Kidney epithelial cell (primary cell): ENCODE measurements at regions not wholly inside any gene's neighbourhood (a gene's known extent, or its start where the extent isn't known, plus 50 kb on each side); places are given as distances from the start of the nearest gene placed in this dataset.

Source experiments
- DNase-seq: peaks from one replicate; pipeline ENCODE4 v3.0.0-alpha.2; 2010; ENCODE audit warnings: low read depth
- H3K27me3 ChIP-seq: 2 replicates; pipeline ENCODE4 v1.6.0; 2011; ENCODE audit warnings: low read length; ENCODE audit not compliant: control insufficient read depth, insufficient read depth
- H3K36me3 ChIP-seq: 2 replicates; pipeline ENCODE4 v1.5.1; 2011; ENCODE audit warnings: low read length; ENCODE audit not compliant: control insufficient read depth, insufficient read depth
- H3K4me3 ChIP-seq: 2 replicates; pipeline ENCODE4 v1.5.1; 2011; ENCODE audit warnings: low read depth, mild to moderate bottlenecking, control low read depth, low read length
- TF ChIP-seq, protein P1 (sequence below): IDR thresholded peaks from 2 replicates; pipeline ENCODE4 v1.5.1; 2011; ENCODE audit warnings: mild to moderate bottlenecking, moderate library complexity, low read length, control low read depth, inconsistent platforms; ENCODE audit not compliant: insufficient read depth, poor library complexity, severe bottlenecking

DNA sequence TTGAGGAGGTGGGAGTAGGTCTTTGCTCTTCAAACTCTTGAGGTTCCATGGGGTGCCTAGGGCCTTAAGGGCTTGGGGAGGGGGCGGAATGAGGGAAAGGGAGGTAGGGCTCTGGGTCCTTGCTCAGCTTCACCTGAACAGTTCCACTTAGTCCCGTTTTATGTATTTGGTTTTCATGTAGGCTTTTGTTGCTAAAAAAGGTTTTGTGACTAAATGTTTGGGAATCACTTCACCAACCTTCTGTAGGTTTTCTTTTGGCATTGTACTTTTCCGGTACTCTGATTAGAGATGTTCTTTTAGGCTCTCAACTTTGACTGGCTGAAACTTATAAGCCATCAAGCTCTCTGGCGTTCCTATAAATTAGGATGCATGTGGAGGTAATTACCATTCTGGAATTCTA lies 108.1 kb downstream of the MYCN start:
- no peaks in the 10 kb centered on the region for H3K27me3 ChIP-seq
- TF ChIP-seq, protein P1, sequence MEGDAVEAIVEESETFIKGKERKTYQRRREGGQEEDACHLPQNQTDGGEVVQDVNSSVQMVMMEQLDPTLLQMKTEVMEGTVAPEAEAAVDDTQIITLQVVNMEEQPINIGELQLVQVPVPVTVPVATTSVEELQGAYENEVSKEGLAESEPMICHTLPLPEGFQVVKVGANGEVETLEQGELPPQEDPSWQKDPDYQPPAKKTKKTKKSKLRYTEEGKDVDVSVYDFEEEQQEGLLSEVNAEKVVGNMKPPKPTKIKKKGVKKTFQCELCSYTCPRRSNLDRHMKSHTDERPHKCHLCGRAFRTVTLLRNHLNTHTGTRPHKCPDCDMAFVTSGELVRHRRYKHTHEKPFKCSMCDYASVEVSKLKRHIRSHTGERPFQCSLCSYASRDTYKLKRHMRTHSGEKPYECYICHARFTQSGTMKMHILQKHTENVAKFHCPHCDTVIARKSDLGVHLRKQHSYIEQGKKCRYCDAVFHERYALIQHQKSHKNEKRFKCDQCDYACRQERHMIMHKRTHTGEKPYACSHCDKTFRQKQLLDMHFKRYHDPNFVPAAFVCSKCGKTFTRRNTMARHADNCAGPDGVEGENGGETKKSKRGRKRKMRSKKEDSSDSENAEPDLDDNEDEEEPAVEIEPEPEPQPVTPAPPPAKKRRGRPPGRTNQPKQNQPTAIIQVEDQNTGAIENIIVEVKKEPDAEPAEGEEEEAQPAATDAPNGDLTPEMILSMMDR = no peak
- H3K36me3 ChIP-seq = no peaks in the 10 kb centered on the region
- no peak for DNase-seq
- no peak overlapping the region for H3K4me3 ChIP-seq

DNA sequence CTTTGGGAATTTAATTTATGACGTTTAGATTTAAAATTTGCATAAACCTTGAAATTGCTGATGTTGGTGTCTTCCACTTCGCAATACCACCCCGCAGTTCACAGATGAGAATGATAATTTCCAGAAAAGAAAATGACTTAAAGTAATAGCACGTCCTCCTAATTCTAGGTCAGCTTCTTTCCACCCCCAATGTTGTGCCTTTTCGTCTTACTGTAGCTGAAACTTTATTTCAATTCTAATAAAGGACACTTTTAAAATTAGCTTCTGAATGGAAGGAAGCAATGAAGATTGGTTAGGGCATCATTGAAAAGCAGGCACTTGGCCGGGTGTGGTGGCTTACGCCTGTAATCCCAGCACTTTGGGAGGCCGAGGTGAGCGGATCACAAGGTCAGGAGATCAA lies 107.4 kb downstream of the MYCN start:
- Histone ChIP-seq H3K27me3 (no peaks in the 10 kb centered on the region), H3K36me3 (no peaks in the 10 kb centered on the region), H3K4me3 (no peak overlapping the region)
- no peak for DNase-seq
- TF ChIP-seq, protein P1 = no peak

DNA sequence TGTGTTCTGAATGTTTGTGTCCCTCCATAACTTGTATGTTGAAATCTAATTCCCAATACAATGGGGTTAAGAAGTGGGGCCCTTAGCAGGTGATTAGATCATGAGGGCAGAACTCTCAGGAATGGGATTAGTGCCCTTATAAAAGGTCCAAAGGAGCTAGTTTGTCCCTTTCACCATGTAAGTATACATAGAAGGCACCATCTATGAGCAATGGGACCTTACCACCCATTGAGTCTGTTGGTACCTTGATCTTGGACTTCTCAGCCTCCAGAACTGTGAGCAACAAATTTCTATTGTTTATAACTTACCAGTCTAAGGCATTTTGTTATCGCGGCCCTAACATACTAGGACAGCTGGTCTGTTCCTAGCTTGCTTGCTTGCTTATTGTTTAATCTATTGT lies 106.3 kb downstream of the MYCN start:
- TF ChIP-seq, protein P1 = no peak
- Histone ChIP-seq H3K27me3 (no peaks in the 10 kb centered on the region), H3K4me3 (no peak overlapping the region), H3K36me3 (no peaks in the 10 kb centered on the region)
- DNase-seq = no peak

DNA sequence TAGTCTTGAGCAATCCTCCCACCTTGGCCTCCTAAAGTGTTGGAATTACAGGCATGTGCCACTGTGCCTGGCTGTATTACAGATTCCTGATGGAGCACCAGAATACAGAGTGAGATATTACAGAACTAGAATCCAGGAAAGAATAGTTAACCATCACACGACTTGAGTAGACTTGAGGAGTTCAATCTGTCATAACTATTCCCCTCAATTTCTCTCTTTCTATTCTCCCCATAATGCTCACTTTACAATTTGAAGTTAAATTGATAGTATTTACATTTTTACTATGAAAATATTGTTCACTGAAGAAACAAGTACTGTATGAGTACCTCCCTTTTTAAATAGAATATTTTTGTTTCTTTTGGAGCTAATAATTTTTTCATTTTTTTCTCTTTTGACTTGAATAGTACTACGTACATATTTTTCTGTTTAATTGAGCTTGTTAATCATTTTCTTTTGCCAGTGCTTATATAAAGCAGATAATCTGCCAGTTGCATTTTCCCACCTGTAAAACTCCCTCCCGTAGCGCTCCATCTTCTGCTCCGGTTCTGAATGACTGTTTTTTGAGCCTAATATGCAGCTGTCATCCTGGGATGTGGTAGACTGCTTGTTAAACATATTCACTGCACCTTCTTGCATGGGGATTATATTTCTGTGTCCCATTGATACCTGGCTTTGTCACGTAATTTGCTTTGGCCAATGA lies 105.5 kb downstream of the MYCN start:
- Histone ChIP-seq H3K36me3 (no peaks in the 10 kb centered on the region), H3K27me3 (no peaks in the 10 kb centered on the region), H3K4me3 (no peak overlapping the region)
- TF ChIP-seq, protein P1 = no peak
- no peak for DNase-seq

DNA sequence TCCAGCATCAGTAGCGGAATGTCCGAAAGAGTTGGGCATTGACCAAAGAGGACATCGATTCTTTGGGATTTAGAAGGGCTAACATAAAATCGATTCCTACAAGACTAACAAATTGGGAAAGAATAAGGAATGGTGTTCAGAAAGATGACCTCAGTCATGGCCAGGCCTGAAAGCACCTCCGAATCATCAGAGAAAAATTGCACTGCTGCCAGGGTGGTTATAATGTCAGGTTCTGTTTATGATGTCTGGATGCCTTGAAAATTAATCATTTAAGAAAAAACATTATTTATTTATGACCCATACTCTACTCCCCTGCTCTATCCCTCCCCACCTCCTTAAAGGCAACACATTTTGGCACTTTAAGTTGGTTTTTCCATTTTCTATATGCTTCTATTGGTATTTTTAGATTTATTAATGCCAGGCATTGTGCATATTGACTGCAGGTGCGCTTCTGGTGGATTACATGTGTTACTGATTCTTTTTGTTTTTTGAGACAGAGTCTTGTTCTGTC lies 104.7 kb downstream of the MYCN start:
- DNase-seq = no peak
- TF ChIP-seq, protein P1 = no peak
- H3K4me3 ChIP-seq = no peak overlapping the region
- no peaks in the 10 kb centered on the region for H3K27me3 ChIP-seq
- no peaks in the 10 kb centered on the region for H3K36me3 ChIP-seq

DNA sequence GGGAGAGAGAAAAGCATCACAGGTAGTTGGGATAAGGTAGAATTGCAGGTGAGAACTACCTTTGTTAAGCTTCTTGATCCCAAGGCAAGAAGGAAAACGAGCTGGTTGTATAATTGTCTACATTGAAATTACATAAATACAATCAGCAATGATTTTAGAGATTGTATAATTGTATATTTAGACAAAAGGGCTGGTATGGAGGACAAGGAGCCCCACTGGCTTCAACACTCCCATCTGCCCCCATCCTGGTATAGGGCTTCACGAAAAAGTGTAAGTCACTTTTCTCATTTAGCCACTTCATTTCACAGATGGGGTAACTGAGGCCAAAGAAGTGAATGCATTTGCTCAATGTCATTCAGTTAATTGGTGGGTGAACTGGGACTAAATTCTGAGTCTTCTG lies 103.3 kb downstream of the MYCN start:
- TF ChIP-seq, protein P1 = no peak
- DNase-seq = no peak
- H3K36me3 ChIP-seq = no peaks in the 10 kb centered on the region
- H3K27me3 ChIP-seq = peaks cover 6% of the 10 kb centered on the region
- no peak overlapping the region for H3K4me3 ChIP-seq
